Right cardiac atrium (tissue), 5 donors: ENCODE measurements at regions not wholly inside any gene's neighbourhood (a gene's known extent, or its start where the extent isn't known, plus 50 kb on each side); places are given as distances from the start of the nearest gene placed in this dataset.

Experiments used
- ATAC-seq, 2 donors: fragments of 200-7000 bp; cut with Tn5 transposase; one replicate each; pipeline versions ENCODE4 v1.8.0 to v1.9.1; 2020; ENCODE audit warnings: moderate library complexity in 2 of 2, mild to moderate bottlenecking in 1 of 2
- DNase-seq, 3 donors: peaks; one replicate each; pipeline ENCODE4 v3.0.0-alpha.2; 2020
- H3K27ac ChIP-seq: one replicate; pipeline ENCODE4 v1.5.1; 2013; ENCODE audit warnings: mild to moderate bottlenecking, low read length, control low read depth, moderate library complexity
- H3K27me3 ChIP-seq: one replicate; pipeline ENCODE4 v1.6.1; 2013; ENCODE audit not compliant: control insufficient read depth, insufficient read depth
- H3K4me1 ChIP-seq: one replicate; pipeline ENCODE4 v1.6.1; 2013; ENCODE audit warnings: low read length; ENCODE audit not compliant: control insufficient read depth, insufficient read depth
- H3K4me3 ChIP-seq: one replicate; pipeline ENCODE4 v1.5.1; 2013; ENCODE audit warnings: low read length, control low read depth
- H3K9me3 ChIP-seq: one replicate; pipeline ENCODE4 v1.6.1; 2013; ENCODE audit warnings: low read length; ENCODE audit not compliant: control insufficient read depth
- WGBS: extraction: QIAGEN DNeasy Blood & Tissue Kit; methylation state at CpG from one replicate; pipeline ENCODE4 v1.1.7; 2013; 5-methylcytosine and 5-hydroxymethylcytosine counted together
- intact Hi-C, 4 donors: fragments of 100-400 bp; cut with DNase I; formaldehyde crosslinking; loops; one replicate each; pipeline versions ENCODE4 v1.11.0 to v1.14.0; 2022 to 2023
- donor health status: healthy with polysubstance abuse.
- donor health status: DM: no; HTN: yes; CAD: no.
- donor health status: DM: no; HTN: no; CAD: no.
- donor health status: DM: no; HTN: yes; CAD: no; lungs with severe emphysema.
- donor health status: DM: yes; HTN: yes; CAD: no.

DNA sequence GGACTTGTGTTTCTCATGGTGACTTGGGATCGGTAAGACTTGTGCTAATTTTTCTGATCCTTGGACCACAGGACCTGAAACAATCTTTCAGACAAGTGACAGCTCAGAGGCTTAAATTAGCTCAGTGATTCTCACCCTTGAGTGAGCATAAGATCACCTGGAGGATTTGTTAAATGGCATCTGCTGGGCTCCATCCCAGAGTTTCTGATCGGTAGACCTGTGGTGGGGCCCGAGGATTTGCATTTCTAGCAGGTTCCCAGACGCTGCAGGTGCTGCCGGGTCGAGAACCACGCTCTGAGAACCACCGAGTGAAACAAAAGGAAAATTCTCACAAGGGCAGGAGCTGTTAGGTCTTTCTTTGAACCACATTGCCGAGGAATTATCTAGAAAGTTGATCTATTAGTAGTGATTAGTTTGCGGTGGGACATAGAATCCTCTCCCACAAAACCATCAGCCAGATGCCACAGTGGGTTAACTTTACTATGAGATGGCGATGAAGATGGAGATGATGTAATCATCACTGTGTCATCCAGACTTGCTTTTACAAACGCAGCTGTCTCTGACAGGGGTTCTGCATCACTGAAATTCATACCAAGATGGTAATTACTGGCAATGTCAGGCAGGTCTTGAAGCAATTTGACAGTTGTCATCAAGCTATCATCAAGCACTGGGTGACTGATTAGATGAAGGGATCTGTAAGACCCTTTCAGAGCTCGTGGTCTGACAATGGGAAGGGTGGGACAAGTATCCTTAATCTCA is 184.0 kb downstream of the AACS start:
- Histone ChIP-seq H3K27me3 (no peaks in the 10 kb centered on the region), H3K4me1 (no peaks in the 10 kb centered on the region), H3K9me3 (no peaks in the 10 kb centered on the region), H3K4me3 (no peak overlapping the region), H3K27ac (no peak overlapping the region)
- DNase-seq (no peak), ATAC-seq (no peak)
- 68% methylated on average over 13 of the region's 13 CpGs for WGBS
- intact Hi-C loops, result no loop called here

DNA sequence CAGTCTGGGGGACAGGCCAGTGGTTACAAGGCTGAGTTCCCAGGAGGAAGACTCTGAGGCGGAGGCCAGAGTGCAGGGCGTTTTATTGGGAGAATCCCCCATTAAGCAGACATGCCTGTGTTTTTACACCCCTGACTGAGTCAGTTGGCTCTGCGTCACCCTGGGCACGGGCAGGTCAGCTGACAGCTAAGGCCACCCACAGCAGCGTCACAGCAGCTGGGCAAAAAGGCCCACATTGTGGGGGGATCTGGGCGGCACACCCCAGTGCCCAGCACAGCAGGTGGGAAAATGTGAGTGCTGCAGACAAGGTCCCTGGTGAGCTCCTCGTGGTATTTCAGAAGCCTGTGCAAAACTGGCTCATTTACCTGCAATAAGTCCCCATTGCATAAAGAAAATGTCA is 184.7 kb downstream of the AACS start:
- Histone ChIP-seq H3K4me1 (no peaks in the 10 kb centered on the region), H3K27ac (no peak overlapping the region), H3K27me3 (no peaks in the 10 kb centered on the region), H3K9me3 (no peaks in the 10 kb centered on the region), H3K4me3 (no peak overlapping the region)
- intact Hi-C loops, result no loop called here
- 77% methylated on average over 7 of the region's 7 CpGs for WGBS
- DNase-seq, result no peak
- ATAC-seq, result no peak

- Histone ChIP-seq H3K4me1 (no peaks in the 10 kb centered on the region), H3K27ac (no peak overlapping the region), H3K27me3 (no peaks in the 10 kb centered on the region), H3K9me3 (no peaks in the 10 kb centered on the region), H3K4me3 (no peak overlapping the region)
- intact Hi-C loops, result no loop called here
- ATAC-seq, result no peak
- WGBS, result 77% methylated on average over 4 of the region's 4 CpGs
- DNase-seq, result no peak
Measured at GRCh38 chr12:125254236-125254635, 189.0 kb downstream of the AACS start.

GRCh38 chr12:125254856-125255255 is 189.6 kb downstream of the AACS start:
- Histone ChIP-seq H3K4me1 (no peaks in the 10 kb centered on the region), H3K4me3 (no peak overlapping the region), H3K27ac (no peak overlapping the region), H3K9me3 (no peaks in the 10 kb centered on the region), H3K27me3 (no peaks in the 10 kb centered on the region)
- ATAC-seq (no peak), DNase-seq (no peak)
- intact Hi-C loops, result no loop called here
- WGBS, result 71% methylated on average over 11 of the region's 11 CpGs

GRCh38 chr12:125255935-125256633 is 190.8 kb downstream of the AACS start:
- no peak for ATAC-seq
- intact Hi-C loops, result no loop called here
- no peak for DNase-seq
- no peaks in the 10 kb centered on the region for H3K4me1 ChIP-seq
- no peak overlapping the region for H3K4me3 ChIP-seq
- WGBS, result 66% methylated on average over 12 of the region's 12 CpGs
- H3K9me3 ChIP-seq, result no peaks in the 10 kb centered on the region
- no peaks in the 10 kb centered on the region for H3K27me3 ChIP-seq
- H3K27ac ChIP-seq, result no peak overlapping the region

DNA sequence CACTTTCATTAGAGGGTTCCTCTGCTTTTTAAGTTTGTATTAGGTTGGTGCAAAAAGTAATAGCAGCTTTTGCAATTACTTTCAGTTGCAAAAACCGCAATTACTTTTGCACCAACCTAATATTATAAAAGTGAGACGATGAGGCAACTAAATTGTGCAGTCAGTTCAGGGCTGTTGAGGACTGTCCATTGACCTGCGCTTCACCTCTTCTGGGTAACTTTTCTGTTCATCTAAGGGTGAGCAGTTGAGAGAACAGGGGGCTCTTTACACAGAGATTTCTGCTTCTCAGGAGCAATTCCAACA is 191.3 kb downstream of the AACS start:
- intact Hi-C loops, result no loop called here
- no peak for DNase-seq
- Histone ChIP-seq H3K4me3 (no peak overlapping the region), H3K9me3 (no peaks in the 10 kb centered on the region), H3K4me1 (no peaks in the 10 kb centered on the region), H3K27ac (no peak overlapping the region), H3K27me3 (no peaks in the 10 kb centered on the region)
- WGBS, result 85% methylated on average over 3 of the region's 3 CpGs
- no peak for ATAC-seq

DNA sequence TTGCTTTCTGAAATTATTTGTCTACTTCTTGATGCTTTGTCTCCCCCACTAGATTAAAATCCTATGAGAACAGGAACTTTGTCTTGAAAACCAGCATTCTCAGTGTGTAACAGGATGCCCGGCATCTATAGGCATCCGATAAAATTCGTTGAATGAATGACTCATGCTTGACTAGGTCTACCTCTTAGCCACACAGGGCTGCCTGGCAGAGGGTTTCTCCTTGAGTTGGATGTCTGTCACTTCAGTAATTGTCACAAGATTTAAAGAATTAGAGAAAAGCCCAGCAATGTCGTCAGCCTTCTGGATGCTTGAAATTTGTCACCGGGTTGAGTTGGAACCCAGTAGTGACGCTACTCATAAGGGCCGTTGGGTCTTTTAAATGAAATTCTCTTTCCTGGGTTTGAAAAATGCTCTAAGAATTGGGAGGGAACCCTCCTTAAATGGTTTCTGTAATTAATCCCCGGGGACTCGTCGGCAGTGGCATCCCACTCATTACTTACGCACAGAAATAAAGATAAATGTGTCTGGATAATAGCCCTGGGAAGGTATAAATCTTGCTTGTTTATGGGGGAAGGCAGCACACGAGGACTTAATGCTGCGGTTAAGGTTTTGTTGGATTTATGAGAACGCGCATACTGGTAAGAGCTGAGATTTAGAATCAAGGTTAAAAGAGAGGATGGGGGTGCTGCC is 194.1 kb downstream of the AACS start:
- 81% methylated on average over 15 of the region's 15 CpGs for WGBS
- Histone ChIP-seq H3K4me3 (no peak overlapping the region), H3K27ac (no peak overlapping the region), H3K4me1 (no peaks in the 10 kb centered on the region), H3K9me3 (no peaks in the 10 kb centered on the region), H3K27me3 (no peaks in the 10 kb centered on the region)
- ATAC-seq, result no peak
- DNase-seq, result no peak
- intact Hi-C loops, result no loop called here

DNA sequence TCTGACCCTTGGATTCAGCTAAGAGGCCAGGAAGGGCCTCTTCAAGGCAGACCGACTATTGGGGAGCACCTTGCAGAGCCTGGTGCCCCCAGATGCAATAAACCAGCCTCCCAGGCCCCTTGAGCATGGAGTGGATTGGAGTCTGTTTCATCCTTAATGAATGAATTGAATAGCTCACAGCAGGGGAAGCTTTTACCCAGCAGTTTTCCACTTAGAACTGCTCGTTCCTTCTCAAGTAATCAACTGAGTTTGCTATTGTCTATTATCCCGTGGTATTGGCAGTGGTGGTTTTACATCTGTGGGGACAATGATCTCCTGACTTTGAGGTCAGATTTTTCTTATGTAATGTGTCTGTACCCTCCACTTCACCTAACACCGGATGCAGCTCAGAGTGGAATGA is 197.6 kb downstream of the AACS start:
- WGBS, result 66% methylated on average over 4 of the region's 4 CpGs
- Histone ChIP-seq H3K27ac (no peak overlapping the region), H3K27me3 (no peaks in the 10 kb centered on the region), H3K4me3 (no peak overlapping the region), H3K9me3 (no peaks in the 10 kb centered on the region), H3K4me1 (no peaks in the 10 kb centered on the region)
- ATAC-seq (no peak), DNase-seq (no peak)
- intact Hi-C loops, result no loop called here

DNA sequence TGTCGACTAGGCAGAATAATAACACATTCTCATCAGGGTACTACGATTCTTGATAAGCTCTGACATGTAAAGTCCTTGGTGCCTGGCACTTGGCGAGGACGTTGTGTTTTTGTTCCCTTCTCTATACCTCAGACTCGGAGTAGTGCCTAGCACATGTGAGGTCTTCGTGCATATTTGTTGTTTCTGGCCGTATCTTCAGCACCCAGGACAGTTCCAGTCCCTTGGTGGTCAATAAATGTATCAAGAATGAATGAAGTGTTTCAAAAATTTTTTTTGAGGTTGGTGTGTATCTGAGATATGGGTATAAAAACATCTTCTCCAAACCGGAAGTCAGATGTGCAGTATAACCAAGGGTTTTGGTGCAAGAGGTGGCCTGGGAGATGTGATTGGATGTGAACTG is 198.2 kb downstream of the AACS start:
- Histone ChIP-seq H3K4me3 (no peak overlapping the region), H3K27ac (no peak overlapping the region), H3K9me3 (no peaks in the 10 kb centered on the region), H3K27me3 (no peaks in the 10 kb centered on the region), H3K4me1 (no peaks in the 10 kb centered on the region)
- 90% methylated on average over 8 of the region's 8 CpGs for WGBS
- ATAC-seq (no peak), DNase-seq (no peak)
- intact Hi-C loops, result no loop called here

GRCh38 chr12:125267114-125267513 is 201.9 kb downstream of the AACS start:
- H3K4me1 ChIP-seq, result no peaks in the 10 kb centered on the region
- DNase-seq (no peak), ATAC-seq (no peak)
- no peaks in the 10 kb centered on the region for H3K9me3 ChIP-seq
- H3K27me3 ChIP-seq, result no peaks in the 10 kb centered on the region
- 64% methylated on average over 5 of the region's 5 CpGs for WGBS
- intact Hi-C loops, result no loop called here
- no peak overlapping the region for H3K27ac ChIP-seq
- no peak overlapping the region for H3K4me3 ChIP-seq

GRCh38 chr12:125269276-125269675 is 204.0 kb downstream of the AACS start:
- no peaks in the 10 kb centered on the region for H3K4me1 ChIP-seq
- no peak overlapping the region for H3K27ac ChIP-seq
- H3K9me3 ChIP-seq, result no peaks in the 10 kb centered on the region
- ATAC-seq (no peak), DNase-seq (no peak)
- no peak overlapping the region for H3K4me3 ChIP-seq
- 55% methylated on average over 5 of the region's 5 CpGs for WGBS
- intact Hi-C loops, result no loop called here
- no peaks in the 10 kb centered on the region for H3K27me3 ChIP-seq
